Right lobe of liver (tissue), 4 donors: ENCODE measurements at regions not wholly inside any gene's neighbourhood (a gene's known extent, or its start where the extent isn't known, plus 50 kb on each side); places are given as distances from the start of the nearest gene placed in this dataset.

ENCODE experiments used
- CTCF ChIP-seq, 4 donors: fragments of 200-600 bp in 3 of 4; fragments of 450-650 bp in 1 of 4; IDR thresholded peaks; one replicate each; pipeline versions ENCODE4 v1.5.1 to v1.8.0; 2016 to 2022; ENCODE audit warnings: antibody characterized with exemption in 4 of 4, mild to moderate bottlenecking in 2 of 4
- POLR2A ChIP-seq: fragments of 450-650 bp; IDR thresholded peaks from one replicate; pipeline ENCODE4 v1.6.1; 2017; ENCODE audit warnings: antibody characterized with exemption, mild to moderate bottlenecking
- donor health status: DM: no; HTN: no; CAD: no.
- donor health status: DM: no; HTN: no; CAD: no.
- donor health status: DM: no; HTN: yes; CAD: no.

GRCh38 chrX:15989716-15990115 is 133.6 kb upstream of the GRPR start:
- TF ChIP-seq POLR2A (no peak), CTCF (IDR thresholded peaks at IDR 0.05) (no peak)
